Type B pancreatic cell (in vitro differentiated cells): ENCODE measurements at regions not wholly inside any gene's neighbourhood (a gene's known extent, or its start where the extent isn't known, plus 50 kb on each side); places are given as distances from the start of the nearest gene placed in this dataset.

Experiments used
- DNase-seq: peaks from one replicate; pipeline ENCODE4 v3.0.0; 2021; ENCODE audit warnings: mixed read lengths; ENCODE audit not compliant: unreplicated experiment; ENCODE audit errors: extremely low spot score
- H3K27ac Mint-ChIP-seq: 2 replicates; pipeline ENCODE4 v1.8.0; 2021; ENCODE audit warnings: mild to moderate bottlenecking, mixed read lengths
- H3K27me3 Mint-ChIP-seq: 2 replicates; pipeline ENCODE4 v1.8.0; 2021; ENCODE audit warnings: mixed read lengths
- H3K36me3 Mint-ChIP-seq: 2 replicates; pipeline ENCODE4 v1.8.0; 2021; ENCODE audit warnings: mixed read lengths
- H3K4me1 Mint-ChIP-seq: one replicate; pipeline ENCODE4 v1.8.0; 2021; ENCODE audit warnings: mixed read lengths; ENCODE audit not compliant: unreplicated experiment
- H3K4me3 Mint-ChIP-seq: 2 replicates; pipeline ENCODE4 v1.8.0; 2021; ENCODE audit warnings: mild to moderate bottlenecking, mixed read lengths
- H3K9me3 Mint-ChIP-seq: 2 replicates; pipeline ENCODE4 v1.8.0; 2021; ENCODE audit warnings: mixed read lengths
- CTCF ChIP-seq: fragments of 200-600 bp; sonication (generic); conservative IDR thresholded peaks from 2 replicates; pipeline ENCODE4 v1.5.0; 2021; ENCODE audit warnings: antibody characterized with exemption, mild to moderate bottlenecking

DNA sequence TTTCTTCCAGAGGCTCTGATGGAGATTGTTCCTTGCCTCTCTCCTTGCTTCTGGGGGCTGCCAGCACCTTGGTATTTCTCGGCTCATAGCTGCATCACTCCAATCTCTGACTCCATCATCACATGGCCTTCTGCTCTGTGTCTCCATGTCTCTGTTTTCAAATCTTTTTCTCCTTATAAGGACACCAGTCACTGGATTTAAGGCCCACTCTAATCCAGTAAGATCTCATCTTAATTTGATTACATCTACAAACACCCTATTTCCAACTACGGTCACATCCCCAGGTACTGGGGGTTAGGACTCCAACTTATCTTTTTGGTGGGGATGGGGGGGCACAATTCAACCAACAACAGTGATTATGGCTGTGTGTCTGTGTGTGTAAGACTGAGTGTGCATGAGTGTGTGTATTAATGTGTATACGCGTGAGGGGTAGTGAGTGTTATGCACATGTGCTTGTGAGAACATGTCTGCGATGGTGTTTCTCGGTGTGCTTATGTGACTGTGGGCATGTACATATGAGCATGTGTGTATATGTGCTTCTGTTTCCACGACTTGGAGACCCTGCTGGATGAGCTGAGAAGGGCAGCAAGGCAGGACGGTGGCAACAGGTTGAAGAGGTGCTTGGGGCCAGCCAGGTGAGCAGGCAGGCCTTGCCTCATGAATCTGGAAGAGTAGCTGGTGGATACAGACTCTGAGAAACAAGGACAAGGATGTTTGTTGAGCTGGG lies 130.5 kb downstream of the MRPL14 start:
- no peak for TF ChIP-seq CTCF
- Mint-ChIP-seq H3K36me3 (no peaks in the 10 kb centered on the region), H3K27ac (no peak overlapping the region), H3K27me3 (peaks cover 17% of the 10 kb centered on the region), H3K4me3 (no peak overlapping the region), H3K9me3 (no peaks in the 10 kb centered on the region), H3K4me1 (peaks cover 26% of the 10 kb centered on the region)
- no peak for DNase-seq

- H3K27ac Mint-ChIP-seq = no peak overlapping the region
- no peak overlapping the region for H3K4me3 Mint-ChIP-seq
- no peaks in the 10 kb centered on the region for H3K9me3 Mint-ChIP-seq
- TF ChIP-seq CTCF = no peak
- peaks cover 10% of the 10 kb centered on the region for H3K27me3 Mint-ChIP-seq
- H3K4me1 Mint-ChIP-seq = peaks cover 35% of the 10 kb centered on the region
- H3K36me3 Mint-ChIP-seq = no peaks in the 10 kb centered on the region
- DNase-seq = no peak
Observed at GRCh38 chr6:43995137-43995536, 132.1 kb downstream of the MRPL14 start.

- H3K36me3 Mint-ChIP-seq = no peaks in the 10 kb centered on the region
- no peak overlapping the region for H3K27ac Mint-ChIP-seq
- peaks cover 38% of the 10 kb centered on the region for H3K4me1 Mint-ChIP-seq
- H3K27me3 Mint-ChIP-seq = peaks cover 8% of the 10 kb centered on the region
- TF ChIP-seq CTCF = no peak
- DNase-seq = no peak
- H3K4me3 Mint-ChIP-seq = no peak overlapping the region
- H3K9me3 Mint-ChIP-seq = no peaks in the 10 kb centered on the region
Observed at GRCh38 chr6:43993881-43994523, 133.2 kb downstream of the MRPL14 start.

DNA sequence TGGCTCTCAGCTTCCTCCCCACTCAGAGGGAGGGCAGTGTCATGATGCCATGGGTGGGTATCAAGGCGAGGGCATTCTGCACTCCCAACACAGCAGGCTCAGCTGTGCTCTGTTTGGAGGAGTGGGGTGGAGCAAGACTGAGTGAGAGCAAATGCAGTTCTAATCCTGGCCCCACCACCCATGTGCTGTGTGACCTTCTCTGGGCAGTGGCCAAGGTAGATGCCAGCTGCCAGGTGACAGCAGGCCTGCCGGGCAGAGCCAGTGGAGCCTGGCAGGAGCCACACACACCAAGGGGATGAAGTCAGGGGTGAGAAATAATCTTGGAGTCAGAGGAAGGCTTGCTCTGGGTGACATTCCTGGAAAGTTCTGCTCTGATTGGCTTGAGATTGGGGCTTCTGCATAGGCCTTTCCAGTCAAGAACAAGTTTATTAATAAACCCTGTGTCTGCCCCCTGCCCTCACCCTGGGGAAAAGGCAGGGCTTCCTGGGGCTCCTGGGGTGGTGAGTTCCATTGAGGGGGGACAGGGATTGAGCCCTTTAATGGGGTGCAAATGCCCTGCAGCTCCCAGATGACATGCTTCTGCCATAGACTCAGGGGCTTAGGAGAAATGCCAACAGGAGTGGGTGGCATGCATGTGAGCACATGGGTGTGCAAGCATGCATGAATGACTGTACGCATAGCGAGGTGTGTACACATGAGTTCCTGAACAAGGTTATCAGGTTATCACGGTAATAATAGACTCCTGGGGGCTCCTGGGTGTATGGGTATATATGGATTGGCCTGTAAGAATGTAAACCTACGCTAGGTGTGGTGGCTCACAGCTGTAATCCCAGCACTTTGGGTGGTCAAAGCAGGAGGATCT lies 134.2 kb downstream of the MRPL14 start:
- peaks cover 5% of the 10 kb centered on the region for H3K27me3 Mint-ChIP-seq
- no peaks in the 10 kb centered on the region for H3K9me3 Mint-ChIP-seq
- no peak for DNase-seq
- no peak overlapping the region for H3K27ac Mint-ChIP-seq
- H3K4me1 Mint-ChIP-seq = peaks cover 35% of the 10 kb centered on the region
- H3K4me3 Mint-ChIP-seq = no peak overlapping the region
- H3K36me3 Mint-ChIP-seq = no peaks in the 10 kb centered on the region
- no peak for TF ChIP-seq CTCF

DNA sequence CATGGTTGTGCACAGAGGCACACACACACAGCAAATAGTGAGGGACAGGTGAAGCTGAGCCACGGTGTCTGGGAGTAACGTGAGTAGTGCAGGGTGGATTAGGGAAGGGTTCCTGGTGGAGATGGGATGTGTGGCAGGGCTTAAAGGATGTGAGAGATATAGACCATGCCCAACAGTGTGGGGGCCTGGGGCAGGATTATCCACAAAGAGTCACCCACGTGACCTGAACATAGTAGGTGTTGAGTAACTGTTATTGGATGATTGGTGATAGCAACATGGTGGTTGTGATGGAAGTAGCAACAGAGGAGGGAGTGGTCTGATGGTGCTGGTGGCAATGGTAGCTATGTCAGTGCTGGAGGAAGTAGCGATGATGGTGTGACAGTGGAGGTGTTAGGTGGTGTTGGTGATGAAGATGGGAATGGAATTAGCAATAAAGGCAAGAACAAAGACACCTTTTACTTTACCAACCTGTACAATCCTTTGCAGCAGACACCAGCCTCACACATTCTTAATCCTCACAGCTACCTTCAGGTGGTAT lies 135.1 kb downstream of the MRPL14 start:
- no peaks in the 10 kb centered on the region for H3K9me3 Mint-ChIP-seq
- H3K27me3 Mint-ChIP-seq = peaks cover 5% of the 10 kb centered on the region
- H3K36me3 Mint-ChIP-seq = no peaks in the 10 kb centered on the region
- peaks cover 35% of the 10 kb centered on the region for H3K4me1 Mint-ChIP-seq
- no peak overlapping the region for H3K27ac Mint-ChIP-seq
- H3K4me3 Mint-ChIP-seq = no peak overlapping the region
- DNase-seq = no peak
- TF ChIP-seq CTCF = no peak
